ENCODE measurements at regions not wholly inside any gene's neighbourhood (a gene's known extent, or its start where the extent isn't known, plus 50 kb on each side); places are given as distances from the start of the nearest gene placed in this dataset.

DNA sequence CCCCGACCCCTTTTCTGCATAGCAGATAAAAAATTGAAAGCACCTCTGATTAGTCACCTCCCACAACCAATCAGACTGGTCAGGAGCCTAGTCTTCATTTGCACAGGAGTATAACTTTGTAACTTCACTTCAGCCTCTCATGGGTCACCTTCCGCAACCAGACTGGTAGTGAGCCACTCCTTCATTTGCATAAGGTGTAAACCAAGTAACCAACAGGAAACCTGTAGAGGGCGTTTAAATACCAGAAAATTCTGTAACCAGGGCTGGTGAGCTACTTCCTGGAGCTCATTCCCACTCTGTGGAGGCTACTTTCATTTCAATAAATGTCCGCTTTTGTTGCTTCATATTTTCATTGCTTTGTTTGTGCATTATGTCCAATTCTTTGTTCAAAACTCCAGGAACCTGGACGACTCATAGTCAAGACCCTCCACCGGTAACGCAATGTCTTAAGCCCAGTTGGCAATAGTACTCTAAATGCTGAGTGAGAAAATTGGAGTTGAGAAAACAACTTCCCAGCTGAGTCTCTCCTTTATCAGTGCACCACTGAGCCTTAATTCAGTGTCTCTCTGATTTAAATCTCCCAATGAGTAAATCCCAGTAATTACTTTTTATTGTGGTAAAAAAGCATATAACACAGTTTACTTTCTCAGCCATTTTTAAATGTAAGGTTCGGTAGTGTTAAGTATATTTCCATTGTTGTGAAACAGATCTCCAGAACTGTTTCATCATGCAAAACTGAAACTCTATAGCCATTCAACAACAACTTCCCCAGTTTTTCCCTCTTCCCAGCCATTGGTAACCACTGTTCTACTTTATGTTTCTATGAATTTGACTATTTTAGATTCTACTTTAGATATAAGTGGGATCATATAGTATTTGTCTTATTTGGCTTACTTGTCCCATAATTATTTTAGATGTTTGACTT lies 392.7 kb upstream of the SLC8A1 start:
- no peaks in the 10 kb centered on the region for H3K4me1 ChIP-seq
- peak in 1 of 2 experiments; percentile 19 for DNase-seq
- H3K4me3 ChIP-seq, result no peak overlapping the region
- no peaks in the 10 kb centered on the region for H3K27me3 ChIP-seq
- H3K9me3 ChIP-seq (replicated peaks), result no peaks in the 10 kb centered on the region
- no peaks in the 10 kb centered on the region; the same call in 1 of the 2 replicates for H3K36me3 ChIP-seq
- H3K27ac ChIP-seq, result no peak overlapping the region

DNA sequence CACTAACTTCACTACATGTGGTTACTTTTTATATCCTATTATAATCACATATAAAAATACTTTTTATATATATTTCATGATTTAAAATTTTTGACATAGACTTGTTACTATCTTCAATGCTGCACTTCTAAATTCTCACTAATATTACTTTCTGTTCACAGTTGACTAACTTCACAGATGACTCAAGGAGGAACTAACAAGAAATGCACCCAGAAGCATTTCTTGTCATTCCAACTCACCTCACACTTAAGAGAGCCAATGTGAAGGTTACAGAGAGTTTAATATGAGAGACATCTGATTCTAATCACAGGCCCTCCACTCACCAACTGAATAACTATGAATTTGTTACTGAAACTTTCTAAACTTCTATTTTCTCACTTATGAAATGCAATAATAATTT lies 399.8 kb upstream of the SLC8A1 start:
- Histone ChIP-seq H3K4me3 (no peak overlapping the region), H3K4me1 (no peaks in the 10 kb centered on the region), H3K9me3 (replicated peaks) (0 out of 2 replicates have a peak, but pooled peaks cover 3% of the 10 kb centered on the region), H3K36me3 (no peaks in the 10 kb centered on the region), H3K27ac (no peak overlapping the region), H3K27me3 (no peaks in the 10 kb centered on the region)
- no peak for DNase-seq

DNA sequence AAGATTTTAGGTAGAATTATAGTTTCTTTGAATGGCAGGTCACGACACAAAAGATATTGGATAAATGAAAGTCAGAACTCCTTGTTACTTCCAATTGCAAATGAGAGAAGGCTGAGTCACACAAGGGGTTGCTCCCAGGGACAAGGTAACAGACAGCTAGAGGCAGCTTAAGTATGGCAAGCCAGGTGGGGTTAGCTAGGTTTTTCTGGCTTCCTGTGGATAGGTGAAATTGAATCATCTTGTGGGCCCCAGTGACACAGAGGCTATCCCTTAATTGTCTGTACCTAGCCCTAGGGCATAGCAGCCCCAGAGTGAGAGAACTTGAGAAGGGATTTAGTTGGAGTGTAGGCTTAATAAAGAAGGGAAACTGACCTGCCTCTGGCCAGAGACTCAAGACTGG lies 407.7 kb upstream of the SLC8A1 start:
- Histone ChIP-seq H3K4me3 (no peak overlapping the region), H3K9me3 (replicated peaks) (0 out of 2 replicates have a peak, but pooled peaks cover 3% of the 10 kb centered on the region), H3K27me3 (no peaks in the 10 kb centered on the region), H3K27ac (no peak overlapping the region), H3K36me3 (no peaks in the 10 kb centered on the region), H3K4me1 (no peaks in the 10 kb centered on the region)
- DNase-seq, result peak in 1 of 2 experiments; percentile 7

- Histone ChIP-seq H3K9me3 (replicated peaks) (no peaks in the 10 kb centered on the region), H3K36me3 (no peaks in the 10 kb centered on the region), H3K4me3 (no peak overlapping the region), H3K27me3 (no peaks in the 10 kb centered on the region), H3K27ac (no peak overlapping the region), H3K4me1 (no peaks in the 10 kb centered on the region)
- DNase-seq, result no peak
Measured at GRCh38 chr2:40867829-40868228, 415.9 kb upstream of the SLC8A1 start.

GRCh38 chr2:40872580-40872979 lies 420.7 kb upstream of the SLC8A1 start:
- H3K4me1 ChIP-seq, result no peaks in the 10 kb centered on the region
- no peaks in the 10 kb centered on the region for H3K36me3 ChIP-seq
- no peaks in the 10 kb centered on the region for H3K27me3 ChIP-seq
- DNase-seq, result no peak
- no peaks in the 10 kb centered on the region for H3K9me3 ChIP-seq (replicated peaks)
- no peak overlapping the region for H3K4me3 ChIP-seq
- no peak overlapping the region for H3K27ac ChIP-seq

DNA sequence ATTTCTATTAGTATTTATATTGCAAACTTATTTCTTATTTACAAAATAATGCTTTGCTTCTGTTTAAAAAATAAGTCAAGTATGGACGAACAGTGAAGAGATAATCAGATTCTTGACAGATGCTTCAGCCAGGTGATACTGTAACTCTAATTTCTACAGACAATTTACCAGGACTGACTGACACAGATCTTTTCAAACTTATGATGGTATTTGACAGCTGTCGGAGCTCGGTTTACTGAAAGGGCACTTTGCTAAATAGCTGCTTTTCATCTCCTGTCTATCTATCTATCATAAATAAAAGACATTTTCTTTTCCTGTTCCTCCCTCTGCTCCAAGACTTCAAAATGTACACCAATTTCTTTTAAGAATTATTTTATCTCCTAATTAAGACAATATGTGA lies 422.5 kb upstream of the SLC8A1 start:
- no peak overlapping the region for H3K27ac ChIP-seq
- DNase-seq, result no peak
- no peaks in the 10 kb centered on the region for H3K9me3 ChIP-seq (replicated peaks)
- H3K36me3 ChIP-seq, result no peaks in the 10 kb centered on the region
- no peaks in the 10 kb centered on the region for H3K4me1 ChIP-seq
- H3K4me3 ChIP-seq, result no peak overlapping the region
- no peaks in the 10 kb centered on the region for H3K27me3 ChIP-seq

- Histone ChIP-seq H3K36me3 (no peaks in the 10 kb centered on the region), H3K4me1 (no peaks in the 10 kb centered on the region), H3K27me3 (no peaks in the 10 kb centered on the region), H3K9me3 (replicated peaks) (no peaks in the 10 kb centered on the region), H3K4me3 (no peak overlapping the region), H3K27ac (no peak overlapping the region)
- DNase-seq, result no peak
Measured at GRCh38 chr2:40877734-40878288, 425.9 kb upstream of the SLC8A1 start.

GRCh38 chr2:40879305-40879704 lies 427.4 kb upstream of the SLC8A1 start:
- H3K36me3 ChIP-seq, result no peaks in the 10 kb centered on the region
- no peak overlapping the region for H3K27ac ChIP-seq
- H3K27me3 ChIP-seq, result no peaks in the 10 kb centered on the region
- no peaks in the 10 kb centered on the region for H3K9me3 ChIP-seq (replicated peaks)
- H3K4me1 ChIP-seq, result no peaks in the 10 kb centered on the region
- H3K4me3 ChIP-seq, result no peak overlapping the region
- DNase-seq, result no peak

- Histone ChIP-seq H3K27me3 (no peaks in the 10 kb centered on the region; the same call in 1 of the 2 replicates), H3K4me1 (no peaks in the 10 kb centered on the region), H3K9me3 (replicated peaks) (no peaks in the 10 kb centered on the region), H3K4me3 (no peak overlapping the region), H3K27ac (no peak overlapping the region), H3K36me3 (no peaks in the 10 kb centered on the region)
- no peak for DNase-seq
Measured at GRCh38 chr2:40886100-40886499, 434.2 kb upstream of the SLC8A1 start.

GRCh38 chr2:40886655-40887054 lies 434.8 kb upstream of the SLC8A1 start:
- Histone ChIP-seq H3K4me1 (no peaks in the 10 kb centered on the region), H3K27me3 (no peaks in the 10 kb centered on the region; the same call in 1 of the 2 replicates), H3K9me3 (replicated peaks) (no peaks in the 10 kb centered on the region), H3K36me3 (no peaks in the 10 kb centered on the region), H3K4me3 (no peak overlapping the region), H3K27ac (no peak overlapping the region)
- no peak for DNase-seq

DNA sequence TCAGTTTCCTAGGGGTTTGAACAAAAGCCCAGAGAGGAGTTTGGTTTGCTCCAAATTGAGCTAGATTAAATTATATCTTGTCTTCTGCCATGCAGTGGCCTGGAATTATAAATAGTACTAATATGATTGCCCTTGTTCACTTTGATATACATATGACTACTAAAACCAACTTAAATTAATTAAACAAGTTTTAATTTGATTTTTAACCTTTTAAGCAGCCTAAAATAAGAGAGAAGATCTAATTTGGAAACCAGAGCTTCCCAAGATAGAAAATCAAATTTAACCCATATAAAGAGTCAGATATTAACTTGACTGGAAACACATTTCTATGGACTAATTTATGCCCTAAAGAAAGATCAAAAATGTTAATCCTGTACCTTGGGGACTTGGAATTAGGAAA lies 444.5 kb upstream of the SLC8A1 start:
- H3K27me3 ChIP-seq, result no peaks in the 10 kb centered on the region
- no peaks in the 10 kb centered on the region for H3K4me1 ChIP-seq
- H3K36me3 ChIP-seq, result no peaks in the 10 kb centered on the region
- no peak overlapping the region for H3K27ac ChIP-seq
- H3K4me3 ChIP-seq, result no peak overlapping the region
- no peaks in the 10 kb centered on the region for H3K9me3 ChIP-seq (replicated peaks)
- DNase-seq, result no peak

DNA sequence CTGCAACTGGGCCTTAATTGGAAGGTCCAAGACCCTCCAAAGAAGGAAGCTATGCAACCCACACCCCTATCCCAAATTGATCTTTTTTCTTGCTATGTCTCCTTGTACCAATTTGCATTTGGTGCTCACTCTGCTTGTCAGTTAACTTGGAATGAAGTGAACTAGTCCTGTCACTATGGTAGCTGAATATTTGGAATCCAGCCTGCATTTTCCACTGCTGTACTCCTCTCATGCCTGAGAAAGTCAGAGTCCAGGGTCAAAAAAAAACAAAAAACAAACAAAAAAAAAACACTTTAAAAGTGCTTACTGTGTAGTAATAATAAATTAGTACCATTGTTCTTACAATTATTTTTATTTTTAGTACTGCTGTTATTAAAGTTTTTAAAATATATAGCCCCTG lies 462.8 kb upstream of the SLC8A1 start:
- H3K36me3 ChIP-seq, result no peaks in the 10 kb centered on the region
- no peak overlapping the region for H3K27ac ChIP-seq
- no peaks in the 10 kb centered on the region for H3K4me1 ChIP-seq
- no peaks in the 10 kb centered on the region for H3K27me3 ChIP-seq
- no peak overlapping the region for H3K4me3 ChIP-seq
- H3K9me3 ChIP-seq (replicated peaks), result no peaks in the 10 kb centered on the region
- no peak for DNase-seq

GRCh38 chr2:40915651-40916050 lies 463.8 kb upstream of the SLC8A1 start:
- H3K4me1 ChIP-seq, result no peaks in the 10 kb centered on the region

GRCh38 chr2:40935349-40935748 lies 483.5 kb upstream of the SLC8A1 start:
- 0 out of 2 replicates have a peak, but pooled peaks cover 3% of the 10 kb centered on the region for H3K27me3 ChIP-seq
- no peak for DNase-seq
- no peaks in the 10 kb centered on the region for H3K4me1 ChIP-seq
- no peak overlapping the region for H3K4me3 ChIP-seq
- no peaks in the 10 kb centered on the region; the same call in 1 of the 2 replicates for H3K36me3 ChIP-seq
- no peaks in the 10 kb centered on the region for H3K9me3 ChIP-seq (replicated peaks)
- H3K27ac ChIP-seq, result no peak overlapping the region

More at GRCh38 chr2:40915651-40916050, 463.8 kb upstream of the SLC8A1 start:
- Histone ChIP-seq H3K9me3 (replicated peaks) (no peaks in the 10 kb centered on the region), H3K4me3 (no peak overlapping the region), H3K27me3 (no peaks in the 10 kb centered on the region), H3K36me3 (no peaks in the 10 kb centered on the region), H3K27ac (no peak overlapping the region)
- no peak for DNase-seq

GRCh38 chr2:40937284-40937683 lies 485.4 kb upstream of the SLC8A1 start:
- H3K36me3 ChIP-seq, result no peaks in the 10 kb centered on the region; the same call in 1 of the 2 replicates
- no peaks in the 10 kb centered on the region for H3K9me3 ChIP-seq (replicated peaks)
- DNase-seq, result no peak
- no peaks in the 10 kb centered on the region for H3K4me1 ChIP-seq
- 0 out of 2 replicates have a peak, but pooled peaks cover 3% of the 10 kb centered on the region for H3K27me3 ChIP-seq
- no peak overlapping the region for H3K27ac ChIP-seq
- no peak overlapping the region for H3K4me3 ChIP-seq
